ENCODE measurements at regions not wholly inside any gene's neighbourhood (a gene's known extent, or its start where the extent isn't known, plus 50 kb on each side); places are given as distances from the start of the nearest gene placed in this dataset.

- TF ChIP-seq KDM5A (IDR thresholded peaks at IDR 0.05; ENCODE audit: low read length), result no peak
- TF ChIP-seq, protein P1, sequence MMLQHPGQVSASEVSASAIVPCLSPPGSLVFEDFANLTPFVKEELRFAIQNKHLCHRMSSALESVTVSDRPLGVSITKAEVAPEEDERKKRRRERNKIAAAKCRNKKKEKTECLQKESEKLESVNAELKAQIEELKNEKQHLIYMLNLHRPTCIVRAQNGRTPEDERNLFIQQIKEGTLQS (IDR thresholded peaks at IDR 0.05; ENCODE audit: insufficient read depth, low read depth, low read length), result no peak
- TF ChIP-seq TAF1 (IDR thresholded peaks at IDR 0.05; ENCODE audit: low read depth, low read length), result no peak
- TF ChIP-seq CBX8 (IDR thresholded peaks at IDR 0.05; ENCODE audit: borderline replicate concordance, low read depth, low read length), result no peak
These were observed 392.1 kb downstream of the TUSC7 start (continued) for GRCh38 chr3:117101697-117102096.
